ENCODE measurements at regions not wholly inside any gene's neighbourhood (a gene's known extent, or its start where the extent isn't known, plus 50 kb on each side); places are given as distances from the start of the nearest gene placed in this dataset.
"Not testable (repeated sequence)": the region's sequence is repeated elsewhere in the genome, so short reads cannot be mapped to it uniquely, and the experiment has no call there.

- no peak for DNase-seq
These were observed 236.8 kb upstream of the GBE1 start for GRCh38 chr3:81998139-81998755.

- no peak for DNase-seq
These were observed 235.9 kb upstream of the GBE1 start for GRCh38 chr3:81997390-81997789.

GRCh38 chr3:81995329-81995728, 233.9 kb upstream of the GBE1 start:
- DNase-seq = no peak

DNA sequence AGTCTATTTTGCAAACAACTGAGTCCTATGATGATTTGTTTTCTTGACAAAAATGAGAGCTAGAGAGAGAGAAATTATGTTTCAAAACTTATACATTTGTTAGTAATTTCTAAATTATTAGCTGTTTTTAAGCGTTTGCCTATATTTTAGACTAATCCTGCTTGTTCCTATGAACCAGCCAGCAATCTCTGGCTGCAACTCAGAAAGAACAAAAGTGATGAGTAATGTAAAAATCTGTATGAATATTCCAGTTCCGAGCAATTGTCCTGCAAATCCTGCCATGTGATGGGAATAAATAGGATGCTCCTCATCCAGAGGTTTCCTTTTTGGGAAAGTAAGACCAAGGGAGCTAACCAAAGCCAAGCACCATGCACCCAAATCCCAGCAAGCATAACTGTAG, 228.3 kb upstream of the GBE1 start:
- DNase-seq = no peak

- DNase-seq = no peak
These were observed 227.8 kb upstream of the GBE1 start for GRCh38 chr3:81989274-81989673.

DNA sequence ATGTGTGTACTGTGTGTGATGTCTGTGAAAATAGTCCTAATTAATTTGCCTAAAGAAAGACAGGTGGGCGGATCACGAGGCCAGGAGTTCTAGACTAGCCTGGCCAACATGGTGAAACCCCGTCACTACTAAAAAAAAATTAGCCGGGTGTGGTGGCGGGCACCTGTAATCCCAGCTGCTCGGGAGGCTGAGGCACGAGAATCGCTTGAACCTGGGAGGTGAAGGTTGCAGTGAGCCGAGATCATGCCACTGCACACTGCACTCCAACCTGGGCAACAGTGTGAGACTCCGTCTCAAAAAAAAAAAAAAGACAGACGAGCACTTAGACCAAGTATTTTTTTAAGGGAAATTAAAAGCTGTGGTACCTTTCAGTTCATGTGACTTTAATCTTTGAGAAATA, 226.0 kb upstream of the GBE1 start:
- DNase-seq = not testable (repeated sequence)

GRCh38 chr3:81985996-81986723, 224.7 kb upstream of the GBE1 start:
- no peak for DNase-seq

DNA sequence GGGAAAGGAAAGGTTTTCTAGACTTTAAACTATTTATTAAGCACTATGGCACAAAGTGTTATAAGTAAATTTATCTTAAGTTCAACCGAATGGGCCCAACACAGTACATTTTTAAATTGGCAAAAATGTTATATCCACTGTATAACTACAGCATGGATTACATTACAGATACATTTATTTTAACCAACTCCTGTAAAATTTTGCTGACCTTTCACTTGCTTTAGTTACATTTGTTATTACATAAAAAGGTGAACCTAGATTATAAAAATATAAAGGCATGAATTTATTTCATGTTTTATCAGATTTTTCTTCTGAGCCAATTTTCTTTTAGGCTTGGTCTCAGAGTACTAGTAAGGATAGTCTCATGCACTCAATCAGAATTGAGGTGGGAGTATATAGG, 221.9 kb upstream of the GBE1 start:
- no peak for DNase-seq

DNA sequence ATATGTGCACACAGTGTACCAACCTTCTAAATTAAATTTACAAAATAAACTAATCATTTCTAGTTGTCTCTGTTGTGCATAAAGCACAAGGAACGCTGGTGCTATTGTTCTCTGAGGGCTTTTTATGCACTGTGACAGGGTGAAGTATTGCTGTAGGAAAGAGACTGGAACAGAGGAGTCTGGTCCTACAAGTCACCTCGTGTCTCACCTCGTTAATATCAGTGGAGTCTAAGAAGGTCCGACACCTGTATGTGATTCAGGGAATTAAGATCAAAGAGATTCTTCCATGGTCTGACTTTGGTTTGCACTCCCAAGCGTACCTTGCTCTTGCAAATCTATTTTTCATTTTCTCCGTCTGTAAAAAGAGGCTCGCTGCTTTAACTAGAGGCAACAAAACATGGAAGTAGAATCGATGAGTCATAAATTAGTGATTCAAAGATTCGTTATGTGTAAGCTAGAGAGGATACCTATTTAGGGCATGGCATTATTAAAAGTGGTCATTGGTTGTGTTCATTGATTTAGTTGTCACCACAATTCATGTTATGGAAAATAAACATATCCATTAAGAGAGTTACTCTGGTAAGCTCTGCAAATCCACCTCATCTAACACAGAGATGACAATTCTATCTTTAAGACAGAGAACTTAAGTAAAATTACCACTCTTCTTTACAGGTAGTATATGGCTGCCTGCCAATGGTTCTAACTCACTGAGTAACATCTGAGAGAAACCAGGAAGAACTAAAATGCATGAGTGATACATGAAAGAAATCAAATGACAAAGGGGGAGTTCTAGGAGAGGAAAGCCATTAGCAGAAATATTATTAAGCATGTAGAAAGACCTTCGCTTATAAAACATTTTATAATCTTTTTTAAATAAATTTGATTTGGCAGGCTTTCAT, 219.4 kb upstream of the GBE1 start:
- no peak for DNase-seq

DNA sequence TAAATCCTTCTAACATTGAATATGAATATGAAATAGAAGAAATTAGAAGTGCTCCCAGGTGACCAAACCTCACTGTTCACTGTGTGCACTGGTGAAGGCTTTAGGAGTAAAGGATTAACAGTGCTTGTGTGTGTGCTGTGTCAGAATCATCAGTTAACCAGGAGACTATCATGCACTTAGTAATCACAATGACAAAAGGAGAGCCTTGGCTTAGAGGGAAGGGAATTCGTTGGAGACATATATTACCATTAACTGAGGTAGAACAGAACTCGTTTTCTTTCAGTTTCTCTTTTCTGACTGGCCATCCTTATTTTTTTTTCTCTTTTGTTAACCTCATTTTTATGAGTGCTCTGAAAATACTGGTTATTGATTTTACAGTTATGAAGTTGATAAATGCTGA, 213.3 kb upstream of the GBE1 start:
- DNase-seq = no peak

- DNase-seq = no peak
These were observed 207.2 kb upstream of the GBE1 start for GRCh38 chr3:81968658-81969057.

- DNase-seq = no peak
These were observed 205.9 kb upstream of the GBE1 start for GRCh38 chr3:81967393-81967792.

DNA sequence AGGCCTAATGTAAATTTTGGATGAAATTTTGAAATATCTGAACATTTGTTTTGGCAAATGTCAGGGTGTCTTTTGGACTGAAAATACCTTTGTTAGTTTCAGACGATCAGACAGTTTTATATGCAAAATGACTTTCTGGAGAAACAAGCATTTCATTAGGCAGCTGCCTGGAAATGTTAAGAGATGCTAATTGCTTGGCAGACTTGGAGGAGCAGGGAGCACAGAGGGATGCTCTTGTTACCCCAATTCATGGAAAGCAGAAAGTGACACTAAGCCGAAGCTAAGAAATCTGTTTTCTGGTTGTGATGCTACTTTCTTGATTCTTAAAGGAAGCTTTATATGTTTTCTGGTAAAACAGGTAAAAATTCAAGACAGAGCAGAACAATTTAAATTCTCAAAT, 204.3 kb upstream of the GBE1 start:
- DNase-seq = no peak

GRCh38 chr3:81962396-81962795, 201.0 kb upstream of the GBE1 start:
- DNase-seq = no peak

DNA sequence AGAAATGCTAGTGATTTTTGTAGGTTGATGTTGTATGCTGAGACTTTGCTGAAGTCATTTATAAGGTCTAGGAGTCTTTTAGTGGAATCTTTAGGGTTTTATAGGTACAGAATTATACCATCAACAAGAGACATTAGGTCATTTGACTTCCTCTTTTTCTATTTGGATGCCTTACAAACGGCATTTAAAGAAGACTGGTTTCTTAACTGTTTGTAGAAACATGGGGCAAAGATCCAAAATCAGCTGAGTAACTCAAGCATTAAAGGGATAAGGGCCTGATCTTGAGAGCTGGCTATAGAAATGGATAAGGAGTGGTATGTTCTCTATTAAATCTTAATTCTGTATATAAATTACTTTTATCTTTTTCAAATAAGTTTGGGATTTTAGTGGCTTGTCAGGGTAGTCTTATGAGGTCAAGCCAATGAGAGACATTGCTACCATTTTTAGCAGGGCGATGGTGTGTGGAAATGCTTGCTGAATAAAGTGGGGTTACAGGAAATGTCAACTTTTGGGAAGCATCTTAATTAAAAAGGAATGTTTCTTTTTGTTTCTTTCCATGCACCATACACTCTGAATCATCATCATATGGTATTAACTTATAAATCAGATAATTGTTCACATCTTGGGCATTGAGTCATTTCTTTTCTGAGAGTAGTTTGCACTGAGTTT, 197.7 kb upstream of the GBE1 start:
- DNase-seq = no peak

DNA sequence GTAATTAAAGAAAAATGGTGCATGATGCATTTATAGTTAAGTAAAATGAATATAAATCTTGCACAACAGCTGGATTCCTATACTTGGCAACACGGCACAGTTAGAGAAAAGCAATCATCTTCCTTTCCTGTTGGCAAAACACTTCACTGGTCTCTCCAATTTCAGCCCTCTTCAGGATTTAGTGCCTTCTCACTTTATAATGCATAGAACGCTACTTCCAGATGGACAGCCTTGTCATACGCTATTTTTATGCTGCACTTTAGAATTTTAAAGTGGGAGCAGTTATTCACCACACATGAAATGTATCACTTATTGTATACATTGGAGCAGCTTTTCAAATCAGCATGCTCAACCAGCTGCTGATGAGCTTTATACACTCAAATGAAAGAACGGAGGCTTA, 194.4 kb upstream of the GBE1 start:
- no peak for DNase-seq

- no peak for DNase-seq
These were observed 191.7 kb upstream of the GBE1 start for GRCh38 chr3:81953111-81953510.

DNA sequence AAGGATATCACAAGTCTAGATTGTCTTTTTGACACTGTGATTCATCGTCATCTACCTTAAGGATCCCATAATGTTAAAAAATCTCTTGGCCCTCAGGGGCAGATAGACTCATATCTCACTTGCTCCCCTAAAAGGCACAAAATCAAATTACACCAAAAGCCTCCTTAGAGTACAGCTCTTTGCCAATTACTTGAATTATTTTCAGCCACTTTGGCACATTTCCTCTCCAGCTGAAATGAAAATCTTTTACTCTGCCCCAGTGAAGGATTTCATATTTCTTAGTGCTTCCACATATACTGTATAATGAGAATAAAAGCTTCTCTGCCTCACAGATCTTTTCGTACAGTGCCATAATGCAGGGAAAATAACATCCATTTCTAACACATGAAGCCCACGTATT, 190.7 kb upstream of the GBE1 start:
- no peak for DNase-seq

GRCh38 chr3:81951636-81952035, 190.2 kb upstream of the GBE1 start:
- no peak for DNase-seq

DNA sequence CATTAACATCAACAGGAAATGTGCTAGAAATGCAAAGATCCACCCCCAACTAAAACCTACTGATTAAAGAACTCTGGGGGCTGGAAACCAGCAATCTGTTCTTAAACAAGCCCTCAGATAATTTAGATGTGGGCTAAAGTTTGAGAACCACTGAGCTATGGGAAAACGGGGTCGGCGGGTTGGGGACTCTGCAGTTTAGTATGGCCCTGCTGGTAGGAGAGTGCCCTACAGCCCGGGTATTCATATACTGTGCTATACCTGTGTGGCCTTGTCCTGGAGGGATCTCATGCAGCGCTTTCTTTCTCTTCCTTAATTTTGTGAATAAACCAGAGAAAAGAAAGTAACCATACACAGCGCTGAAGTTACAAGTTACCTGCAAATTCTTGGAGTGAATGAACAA, 189.7 kb upstream of the GBE1 start:
- DNase-seq = no peak

DNA sequence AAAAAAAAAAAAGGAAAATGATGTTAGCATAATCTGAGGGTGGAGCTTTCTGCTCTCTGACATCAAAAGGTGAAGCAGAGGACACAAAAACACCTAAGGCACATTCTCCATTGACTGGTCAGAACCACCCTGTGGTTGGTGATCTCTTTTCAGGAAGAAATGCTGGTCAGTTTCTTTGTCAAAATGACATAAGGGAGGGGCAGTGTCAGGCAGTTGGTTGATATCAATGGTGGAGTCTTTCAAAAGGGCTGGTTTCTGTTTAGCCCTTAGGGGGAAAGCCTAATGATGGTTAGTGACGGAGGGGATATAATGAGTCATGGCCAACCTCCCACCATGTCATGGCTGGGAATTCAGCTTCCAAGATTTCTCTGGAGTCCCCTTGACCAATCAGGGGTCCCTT, 185.9 kb upstream of the GBE1 start:
- no peak for DNase-seq

- no peak for DNase-seq
These were observed 177.2 kb upstream of the GBE1 start for GRCh38 chr3:81938681-81939080.

GRCh38 chr3:81936817-81937216, 175.4 kb upstream of the GBE1 start:
- DNase-seq = no peak

Measured in NCI-H1417 treated with DMSO at 0.1 percent for 48 hours (cell line).